ENCODE measurements at regions not wholly inside any gene's neighbourhood (a gene's known extent, or its start where the extent isn't known, plus 50 kb on each side); places are given as distances from the start of the nearest gene placed in this dataset.

DNA sequence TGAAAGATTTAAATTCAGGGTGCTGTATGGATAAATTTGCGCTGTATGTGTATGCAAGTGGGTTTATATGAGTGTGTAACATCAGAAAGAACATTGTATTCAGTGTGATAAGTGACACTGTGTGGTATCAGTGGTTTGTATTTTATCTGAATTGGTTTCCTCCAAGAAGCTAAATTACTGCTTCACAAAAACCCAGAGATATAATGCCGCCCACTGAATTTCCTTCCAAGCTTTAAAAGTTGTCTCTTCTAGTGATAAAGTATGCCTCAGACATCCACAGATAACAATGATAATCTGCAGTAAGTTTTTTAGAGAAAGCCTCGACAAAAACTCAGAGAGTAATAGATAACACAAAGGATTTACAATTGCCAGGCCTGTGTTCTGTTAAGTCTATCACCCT lies 710.6 kb upstream of the HS3ST1 start:
- ChIA-PET POLR2A (no interaction called here), CTCF (no interaction called here)
- TF ChIP-seq ESRRA (IDR thresholded peaks at IDR 0.05; ENCODE audit: borderline replicate concordance, low read length) (no peak), CHD2 (IDR thresholded peaks at IDR 0.05; ENCODE audit: low read length, partially characterized antibody) (no peak), JUNB (IDR thresholded peaks at IDR 0.05) (no peak), RARB (CRISPR knock-in tag; IDR thresholded peaks at IDR 0.05) (no peak), KDM1A (IDR thresholded peaks at IDR 0.05; ENCODE audit: low read depth) (no peak), BCL3 (IDR thresholded peaks at IDR 0.05) (no peak), EHMT2 (IDR thresholded peaks at IDR 0.05; ENCODE audit: low read depth) (no peak), CBX8 (IDR thresholded peaks at IDR 0.05) (no peak), ZSCAN20 (CRISPR knock-in tag; IDR thresholded peaks at IDR 0.05) (no peak)
- H3K9me3 ChIP-seq: no peaks in the 10 kb centered on the region
- DNase-seq (ENCODE audit: low read depth in 1 of 2, low spot score in 1 of 2): no peak
- H3K27ac ChIP-seq: no peak overlapping the region
- 2% methylated on average over 3 of the region's 3 CpGs for WGBS (ENCODE audit: missing lambda C conversion rate)
- no peak for FAIRE-seq
- no peak overlapping the region for H3K4me3 ChIP-seq
- H3K4me1 ChIP-seq: no peaks in the 10 kb centered on the region
- no peak overlapping the region for H3K4me2 ChIP-seq
- ATAC-seq: no peak

DNA sequence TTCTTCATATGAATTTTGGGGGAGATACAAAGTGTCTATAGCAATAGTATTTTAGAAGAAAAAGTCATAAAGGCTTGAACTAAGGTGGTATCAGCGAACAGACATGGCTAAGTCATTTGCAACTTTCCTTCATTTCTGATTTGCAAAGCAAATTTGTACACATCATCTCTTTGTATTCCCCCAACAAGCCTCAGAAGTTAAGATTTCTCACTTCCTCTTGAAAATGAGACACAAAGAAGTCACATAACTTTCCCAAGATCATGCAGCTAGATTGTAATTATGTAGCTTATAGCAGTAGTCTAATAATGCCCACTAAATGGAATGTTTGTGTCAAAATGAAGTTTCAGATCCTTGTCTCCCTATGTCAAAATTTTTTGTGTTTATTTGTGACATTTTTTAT lies 709.8 kb upstream of the HS3ST1 start:
- no peak for TF ChIP-seq REST (IDR thresholded peaks at IDR 0.05)
- TF ChIP-seq E2F6 (IDR thresholded peaks at IDR 0.05; ENCODE audit: borderline replicate concordance, low read depth): no peak
- no peak for TF ChIP-seq GATA3 (IDR thresholded peaks at IDR 0.05; ENCODE audit: borderline replicate concordance)
- no peak for TF ChIP-seq MAX (IDR thresholded peaks at IDR 0.05)
- no peak for TF ChIP-seq CHD2 (IDR thresholded peaks at IDR 0.05; ENCODE audit: low read length, partially characterized antibody)
- TF ChIP-seq SMC3 (IDR thresholded peaks at IDR 0.05): no peak
- no peak for TF ChIP-seq HOXB5 (CRISPR knock-in tag; IDR thresholded peaks at IDR 0.05)
- no peak for TF ChIP-seq JUNB (IDR thresholded peaks at IDR 0.05)
- TF ChIP-seq PHF8 (IDR thresholded peaks at IDR 0.05; ENCODE audit: borderline replicate concordance, low read depth): no peak
- TF ChIP-seq HOXB13 (CRISPR knock-in tag; IDR thresholded peaks at IDR 0.05; ENCODE audit: low read depth): no peak
- no peak for TF ChIP-seq CHD4 (IDR thresholded peaks at IDR 0.05; ENCODE audit: borderline replicate concordance)
- no peak for TF ChIP-seq FOXS1 (CRISPR knock-in tag; IDR thresholded peaks at IDR 0.05)
- no peak for TF ChIP-seq CBX8 (IDR thresholded peaks at IDR 0.05)
- no peak for TF ChIP-seq NR3C1 (IDR thresholded peaks at IDR 0.05)
- no peak for TF ChIP-seq CBX2 (IDR thresholded peaks at IDR 0.05; ENCODE audit: borderline replicate concordance, low read depth)
- TF ChIP-seq TFCP2L1 (CRISPR knock-in tag; IDR thresholded peaks at IDR 0.05): no peak
- no peak for TF ChIP-seq RFX5 (IDR thresholded peaks at IDR 0.05)
- TF ChIP-seq EP300 (IDR thresholded peaks at IDR 0.05): no peak
- TF ChIP-seq, protein P1, sequence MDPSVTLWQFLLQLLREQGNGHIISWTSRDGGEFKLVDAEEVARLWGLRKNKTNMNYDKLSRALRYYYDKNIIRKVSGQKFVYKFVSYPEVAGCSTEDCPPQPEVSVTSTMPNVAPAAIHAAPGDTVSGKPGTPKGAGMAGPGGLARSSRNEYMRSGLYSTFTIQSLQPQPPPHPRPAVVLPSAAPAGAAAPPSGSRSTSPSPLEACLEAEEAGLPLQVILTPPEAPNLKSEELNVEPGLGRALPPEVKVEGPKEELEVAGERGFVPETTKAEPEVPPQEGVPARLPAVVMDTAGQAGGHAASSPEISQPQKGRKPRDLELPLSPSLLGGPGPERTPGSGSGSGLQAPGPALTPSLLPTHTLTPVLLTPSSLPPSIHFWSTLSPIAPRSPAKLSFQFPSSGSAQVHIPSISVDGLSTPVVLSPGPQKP (IDR thresholded peaks at IDR 0.05; ENCODE audit: low read depth, low read length): no peak
- TF ChIP-seq KDM1A (IDR thresholded peaks at IDR 0.05; ENCODE audit: low read depth): no peak
- H3K4me2 ChIP-seq: no peak overlapping the region
- FAIRE-seq (no peak), ATAC-seq (no peak), DNase-seq (ENCODE audit: low read depth in 1 of 2, low spot score in 1 of 2) (no peak)
- H3K4me1 ChIP-seq: no peaks in the 10 kb centered on the region
- CTCF ChIA-PET: no interaction called here
- WGBS (ENCODE audit: missing lambda C conversion rate): 0% methylated on average over 1 of the region's 1 CpG
- no peak overlapping the region for H3K27ac ChIP-seq
- H3K9me3 ChIP-seq: no peaks in the 10 kb centered on the region
- POLR2A ChIA-PET: no interaction called here
- no peak overlapping the region for H3K4me3 ChIP-seq
